ENCODE measurements at regions not wholly inside any gene's neighbourhood (a gene's known extent, or its start where the extent isn't known, plus 50 kb on each side); places are given as distances from the start of the nearest gene placed in this dataset.

DNA sequence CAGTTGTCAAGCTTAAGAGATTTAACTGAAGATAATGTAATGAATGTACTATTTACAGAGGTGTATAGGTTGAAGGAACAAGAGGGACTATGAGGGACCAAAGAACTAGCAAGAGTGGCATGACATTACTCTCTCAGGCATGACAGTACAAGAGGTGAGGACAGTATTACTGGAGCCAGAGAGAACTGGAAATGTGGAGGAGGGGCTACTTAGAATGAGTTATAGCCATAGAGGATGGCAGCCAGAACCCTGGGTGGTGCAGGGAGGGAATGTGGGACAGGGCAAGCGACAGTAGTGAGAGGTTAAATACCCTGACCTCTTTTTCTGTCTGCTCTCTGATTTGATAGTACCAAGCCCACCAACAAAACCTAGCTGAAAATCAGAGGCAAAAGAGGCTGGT is 122.6 kb upstream of the UGP2 start:
- TF ChIP-seq, protein P1, sequence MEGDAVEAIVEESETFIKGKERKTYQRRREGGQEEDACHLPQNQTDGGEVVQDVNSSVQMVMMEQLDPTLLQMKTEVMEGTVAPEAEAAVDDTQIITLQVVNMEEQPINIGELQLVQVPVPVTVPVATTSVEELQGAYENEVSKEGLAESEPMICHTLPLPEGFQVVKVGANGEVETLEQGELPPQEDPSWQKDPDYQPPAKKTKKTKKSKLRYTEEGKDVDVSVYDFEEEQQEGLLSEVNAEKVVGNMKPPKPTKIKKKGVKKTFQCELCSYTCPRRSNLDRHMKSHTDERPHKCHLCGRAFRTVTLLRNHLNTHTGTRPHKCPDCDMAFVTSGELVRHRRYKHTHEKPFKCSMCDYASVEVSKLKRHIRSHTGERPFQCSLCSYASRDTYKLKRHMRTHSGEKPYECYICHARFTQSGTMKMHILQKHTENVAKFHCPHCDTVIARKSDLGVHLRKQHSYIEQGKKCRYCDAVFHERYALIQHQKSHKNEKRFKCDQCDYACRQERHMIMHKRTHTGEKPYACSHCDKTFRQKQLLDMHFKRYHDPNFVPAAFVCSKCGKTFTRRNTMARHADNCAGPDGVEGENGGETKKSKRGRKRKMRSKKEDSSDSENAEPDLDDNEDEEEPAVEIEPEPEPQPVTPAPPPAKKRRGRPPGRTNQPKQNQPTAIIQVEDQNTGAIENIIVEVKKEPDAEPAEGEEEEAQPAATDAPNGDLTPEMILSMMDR (IDR thresholded peaks at IDR 0.05 in 4 of 5, conservative IDR thresholded peaks at IDR 0.05 in 1 of 5), result no peak
- TF ChIP-seq POLR2A (IDR thresholded peaks at IDR 0.05), result no peak

All from gastrocnemius medialis (tissue), 4 donors.